HuH-7 (cell line): ENCODE measurements at regions not wholly inside any gene's neighbourhood (a gene's known extent, or its start where the extent isn't known, plus 50 kb on each side); places are given as distances from the start of the nearest gene placed in this dataset.
"Not testable (repeated sequence)": the region's sequence is repeated elsewhere in the genome, so short reads cannot be mapped to it uniquely, and the experiment has no call there.

Experiments used
- DNase-seq: peaks from one replicate; pipeline ENCODE4 v3.0.0; 2011; ENCODE audit warnings: low spot score

- DNase-seq = no peak
These were observed 207.8 kb upstream of the AMOT start for GRCh38 chrX:113048480-113048879.

- DNase-seq = no peak
These were observed 193.5 kb upstream of the AMOT start for GRCh38 chrX:113033966-113034680.

GRCh38 chrX:113019958-113020357, 179.3 kb upstream of the AMOT start:
- no peak for DNase-seq

GRCh38 chrX:113009837-113010236, 169.2 kb upstream of the AMOT start:
- no peak for DNase-seq

- no peak for DNase-seq
These were observed 168.4 kb upstream of the AMOT start for GRCh38 chrX:113009029-113009428.

- DNase-seq = no peak
These were observed 161.2 kb upstream of the AMOT start for GRCh38 chrX:113001836-113002235.

GRCh38 chrX:112997991-112998390, 157.4 kb upstream of the AMOT start:
- DNase-seq = no peak

GRCh38 chrX:112991801-112992200, 151.2 kb upstream of the AMOT start:
- DNase-seq = no peak

- no peak for DNase-seq
These were observed 139.2 kb upstream of the AMOT start for GRCh38 chrX:112979879-112980278.

- DNase-seq = no peak
These were observed 127.9 kb upstream of the AMOT start for GRCh38 chrX:112968351-112969133.

- no peak for DNase-seq
These were observed 127.3 kb upstream of the AMOT start for GRCh38 chrX:112967903-112968302.

GRCh38 chrX:112967341-112967740, 126.7 kb upstream of the AMOT start:
- no peak for DNase-seq

- no peak for DNase-seq
These were observed 121.3 kb upstream of the AMOT start for GRCh38 chrX:112961981-112962380.

- no peak for DNase-seq
These were observed 107.5 kb upstream of the AMOT start for GRCh38 chrX:112947981-112948615.

GRCh38 chrX:112946227-112946626, 105.6 kb upstream of the AMOT start:
- no peak for DNase-seq

GRCh38 chrX:112945826-112946225, 105.2 kb upstream of the AMOT start:
- no peak for DNase-seq

GRCh38 chrX:112941209-112941837, 100.7 kb upstream of the AMOT start:
- DNase-seq = no peak

GRCh38 chrX:112935029-112935428, 94.4 kb upstream of the AMOT start:
- no peak for DNase-seq

- no peak for DNase-seq
These were observed 91.3 kb upstream of the AMOT start for GRCh38 chrX:112931900-112932299.

- DNase-seq = no peak
These were observed 90.8 kb upstream of the AMOT start for GRCh38 chrX:112931478-112931877.

GRCh38 chrX:112923381-112923780, 82.8 kb upstream of the AMOT start:
- not testable (repeated sequence) for DNase-seq

- DNase-seq = peak; percentile 1
These were observed 73.2 kb upstream of the AMOT start for GRCh38 chrX:112913807-112914206.

GRCh38 chrX:112910418-112910817, 69.8 kb upstream of the AMOT start:
- DNase-seq = no peak
